HG03103 (cell line): ENCODE measurements at regions not wholly inside any gene's neighbourhood (a gene's known extent, or its start where the extent isn't known, plus 50 kb on each side); places are given as distances from the start of the nearest gene placed in this dataset.
"Not testable (repeated sequence)": the region's sequence is repeated elsewhere in the genome, so short reads cannot be mapped to it uniquely, and the experiment has no call there.

ENCODE experiments used
- ATAC-seq: cut with Tn5 transposase; IDR thresholded peaks from one replicate; pipeline ENCODE4 v1.9.1; 2021; ENCODE audit warnings: low read depth; ENCODE audit not compliant: unreplicated experiment

GRCh38 chr2:118744682-118745181 lies 102.7 kb downstream of the EN1 start:
- ATAC-seq: not testable (repeated sequence)

- no peak for ATAC-seq
Observed at GRCh38 chr2:118738524-118739308, 108.7 kb downstream of the EN1 start.

GRCh38 chr2:118738106-118738505 lies 109.3 kb downstream of the EN1 start:
- no peak for ATAC-seq

- ATAC-seq: no peak
Observed at GRCh38 chr2:118737684-118738083, 109.8 kb downstream of the EN1 start.

GRCh38 chr2:118732432-118732831 lies 115.0 kb downstream of the EN1 start:
- ATAC-seq: no peak

- ATAC-seq: no peak
Observed at GRCh38 chr2:118731413-118731812, 116.0 kb downstream of the EN1 start.

GRCh38 chr2:118730405-118730804 lies 117.0 kb downstream of the EN1 start:
- no peak for ATAC-seq

GRCh38 chr2:118729760-118730159 lies 117.7 kb downstream of the EN1 start:
- no peak for ATAC-seq

- ATAC-seq: no peak
Observed at GRCh38 chr2:118728984-118729383, 118.5 kb downstream of the EN1 start.

- ATAC-seq: no peak
Observed at GRCh38 chr2:118726821-118727220, 120.6 kb downstream of the EN1 start.

- ATAC-seq: no peak
Observed at GRCh38 chr2:118723394-118723793, 124.1 kb downstream of the EN1 start.

GRCh38 chr2:118722976-118723375 lies 124.5 kb downstream of the EN1 start:
- ATAC-seq: no peak

GRCh38 chr2:118721817-118722551 lies 125.5 kb downstream of the EN1 start:
- ATAC-seq: no peak

GRCh38 chr2:118720866-118721265 lies 126.6 kb downstream of the EN1 start:
- ATAC-seq: no peak

GRCh38 chr2:118718921-118719320 lies 128.5 kb downstream of the EN1 start:
- no peak for ATAC-seq

GRCh38 chr2:118716102-118716501 lies 131.3 kb downstream of the EN1 start:
- ATAC-seq: no peak

GRCh38 chr2:118714118-118714517 lies 133.3 kb downstream of the EN1 start:
- ATAC-seq: no peak

GRCh38 chr2:118711603-118712002 lies 135.8 kb downstream of the EN1 start:
- no peak for ATAC-seq

GRCh38 chr2:118710481-118710880 lies 137.0 kb downstream of the EN1 start:
- no peak for ATAC-seq

GRCh38 chr2:118709786-118710185 lies 137.7 kb downstream of the EN1 start:
- ATAC-seq: no peak

- ATAC-seq: no peak
Observed at GRCh38 chr2:118706844-118707243, 140.6 kb downstream of the EN1 start.

- no peak for ATAC-seq
Observed at GRCh38 chr2:118706371-118706770, 141.1 kb downstream of the EN1 start.
